SJCRH30 (cell line): ENCODE measurements at regions not wholly inside any gene's neighbourhood (a gene's known extent, or its start where the extent isn't known, plus 50 kb on each side); places are given as distances from the start of the nearest gene placed in this dataset.
"Not testable (repeated sequence)": the region's sequence is repeated elsewhere in the genome, so short reads cannot be mapped to it uniquely, and the experiment has no call there.

ENCODE experiments used
- DNase-seq, 2 experiments: peaks; one replicate each; pipeline ENCODE4 v3.0.0-alpha.2; 2015 to 2020
- H3K27ac ChIP-seq: fragments of 250-450 bp; sonication (Bioruptor Pico); 2 replicates; pipeline ENCODE4 v1.5.1; 2020; ENCODE audit warnings: mild to moderate bottlenecking, moderate library complexity
- H3K27me3 ChIP-seq: fragments of 250-450 bp; sonication (Bioruptor Pico); 2 replicates; pipeline ENCODE4 v1.5.1; 2020; ENCODE audit warnings: mild to moderate bottlenecking, moderate library complexity
- H3K36me3 ChIP-seq: fragments of 250-450 bp; sonication (Bioruptor Pico); 2 replicates; pipeline ENCODE4 v1.5.1; 2020; ENCODE audit warnings: mild to moderate bottlenecking, moderate library complexity
- H3K4me1 ChIP-seq: fragments of 250-450 bp; sonication (Bioruptor Pico); 2 replicates; pipeline ENCODE4 v1.5.1; 2020; ENCODE audit warnings: mild to moderate bottlenecking, moderate library complexity
- H3K4me3 ChIP-seq: fragments of 250-450 bp; sonication (Bioruptor Pico); 2 replicates; pipeline ENCODE4 v1.5.1; 2020; ENCODE audit warnings: mild to moderate bottlenecking, moderate library complexity
- H3K9me3 ChIP-seq: fragments of 250-450 bp; sonication (Bioruptor Pico); replicated peaks from 2 replicates; pipeline ENCODE4 v1.5.1; 2020; ENCODE audit warnings: mild to moderate bottlenecking, moderate library complexity

GRCh38 chr9:21607576-21607975, 125.5 kb upstream of the IFNE start:
- Histone ChIP-seq H3K27me3 (no peaks in the 10 kb centered on the region), H3K4me3 (no peak overlapping the region), H3K9me3 (no peaks in the 10 kb centered on the region), H3K4me1 (no peaks in the 10 kb centered on the region), H3K27ac (no peak overlapping the region), H3K36me3 (no peaks in the 10 kb centered on the region)
- DNase-seq, result no peak

GRCh38 chr9:21608200-21608599, 126.1 kb upstream of the IFNE start:
- H3K9me3 ChIP-seq, result no peaks in the 10 kb centered on the region
- no peaks in the 10 kb centered on the region for H3K27me3 ChIP-seq
- H3K36me3 ChIP-seq, result no peaks in the 10 kb centered on the region
- no peak for DNase-seq
- H3K4me3 ChIP-seq, result no peak overlapping the region
- H3K4me1 ChIP-seq, result no peaks in the 10 kb centered on the region
- H3K27ac ChIP-seq, result no peak overlapping the region

- DNase-seq, result no peak
- H3K27ac ChIP-seq, result no peak overlapping the region
- no peaks in the 10 kb centered on the region for H3K36me3 ChIP-seq
- H3K4me1 ChIP-seq, result no peaks in the 10 kb centered on the region
- H3K9me3 ChIP-seq, result no peaks in the 10 kb centered on the region
- H3K4me3 ChIP-seq, result no peak overlapping the region
- no peaks in the 10 kb centered on the region for H3K27me3 ChIP-seq
These were observed 127.4 kb upstream of the IFNE start for GRCh38 chr9:21609506-21609905.

- Histone ChIP-seq H3K27me3 (no peaks in the 10 kb centered on the region), H3K4me1 (no peaks in the 10 kb centered on the region), H3K27ac (no peak overlapping the region), H3K9me3 (no peaks in the 10 kb centered on the region), H3K36me3 (no peaks in the 10 kb centered on the region), H3K4me3 (no peak overlapping the region)
- DNase-seq, result no peak
These were observed 129.8 kb upstream of the IFNE start for GRCh38 chr9:21611891-21612290.

- H3K36me3 ChIP-seq, result no peaks in the 10 kb centered on the region
- no peaks in the 10 kb centered on the region for H3K4me1 ChIP-seq
- H3K9me3 ChIP-seq, result no peaks in the 10 kb centered on the region
- no peak overlapping the region for H3K27ac ChIP-seq
- H3K4me3 ChIP-seq, result no peak overlapping the region
- no peaks in the 10 kb centered on the region for H3K27me3 ChIP-seq
- DNase-seq, result no peak
These were observed 132.9 kb upstream of the IFNE start for GRCh38 chr9:21615018-21615417.

- no peaks in the 10 kb centered on the region for H3K36me3 ChIP-seq
- DNase-seq, result no peak
- H3K27me3 ChIP-seq, result no peaks in the 10 kb centered on the region
- H3K27ac ChIP-seq, result no peak overlapping the region
- no peak overlapping the region for H3K4me3 ChIP-seq
- H3K9me3 ChIP-seq, result no peaks in the 10 kb centered on the region
- H3K4me1 ChIP-seq, result no peaks in the 10 kb centered on the region
These were observed 133.3 kb upstream of the IFNE start for GRCh38 chr9:21615446-21615845.

GRCh38 chr9:21616082-21616778, 134.1 kb upstream of the IFNE start:
- Histone ChIP-seq H3K9me3 (no peaks in the 10 kb centered on the region), H3K36me3 (no peaks in the 10 kb centered on the region), H3K4me3 (no peak overlapping the region), H3K27me3 (no peaks in the 10 kb centered on the region), H3K4me1 (no peaks in the 10 kb centered on the region), H3K27ac (no peak overlapping the region)
- no peak for DNase-seq

GRCh38 chr9:21624675-21625644, 142.8 kb upstream of the IFNE start:
- Histone ChIP-seq H3K4me1 (no peaks in the 10 kb centered on the region), H3K4me3 (no peak overlapping the region), H3K27me3 (no peaks in the 10 kb centered on the region), H3K9me3 (no peaks in the 10 kb centered on the region), H3K36me3 (no peaks in the 10 kb centered on the region), H3K27ac (no peak overlapping the region)
- no peak for DNase-seq

- no peaks in the 10 kb centered on the region for H3K27me3 ChIP-seq
These were observed 144.4 kb upstream of the IFNE start for GRCh38 chr9:21626493-21626892.

GRCh38 chr9:21628954-21629353, 146.8 kb upstream of the IFNE start:
- not testable (repeated sequence) for H3K4me3 ChIP-seq, DNase-seq, H3K36me3 ChIP-seq, H3K9me3 ChIP-seq, H3K27ac ChIP-seq, H3K27me3 ChIP-seq, H3K4me1 ChIP-seq

More at GRCh38 chr9:21626493-21626892, 144.4 kb upstream of the IFNE start:
- no peak overlapping the region for H3K27ac ChIP-seq
- H3K4me3 ChIP-seq, result no peak overlapping the region
- no peak for DNase-seq
- H3K36me3 ChIP-seq, result no peaks in the 10 kb centered on the region
- H3K4me1 ChIP-seq, result no peaks in the 10 kb centered on the region
- no peaks in the 10 kb centered on the region for H3K9me3 ChIP-seq

GRCh38 chr9:21634951-21635350, 152.8 kb upstream of the IFNE start:
- no peak overlapping the region for H3K27ac ChIP-seq
- H3K27me3 ChIP-seq, result no peaks in the 10 kb centered on the region

GRCh38 chr9:21638104-21638503, 156.0 kb upstream of the IFNE start:
- no peak for DNase-seq
- H3K36me3 ChIP-seq, result no peaks in the 10 kb centered on the region
- H3K27me3 ChIP-seq, result no peaks in the 10 kb centered on the region
- H3K9me3 ChIP-seq, result no peaks in the 10 kb centered on the region
- no peak overlapping the region for H3K27ac ChIP-seq
- H3K4me3 ChIP-seq, result no peak overlapping the region
- H3K4me1 ChIP-seq, result no peaks in the 10 kb centered on the region

More at GRCh38 chr9:21634951-21635350, 152.8 kb upstream of the IFNE start:
- Histone ChIP-seq H3K9me3 (no peaks in the 10 kb centered on the region), H3K4me3 (no peak overlapping the region), H3K4me1 (no peaks in the 10 kb centered on the region), H3K36me3 (no peaks in the 10 kb centered on the region)
- no peak for DNase-seq

- H3K9me3 ChIP-seq, result no peaks in the 10 kb centered on the region
- no peaks in the 10 kb centered on the region for H3K36me3 ChIP-seq
- H3K4me3 ChIP-seq, result no peak overlapping the region
- no peak for DNase-seq
- no peaks in the 10 kb centered on the region for H3K27me3 ChIP-seq
- no peak overlapping the region for H3K27ac ChIP-seq
- no peaks in the 10 kb centered on the region for H3K4me1 ChIP-seq
These were observed 149.3 kb upstream of the MTAP start for GRCh38 chr9:21653091-21653490.

GRCh38 chr9:21653589-21653988, 148.8 kb upstream of the MTAP start:
- Histone ChIP-seq H3K4me3 (no peak overlapping the region), H3K27me3 (no peaks in the 10 kb centered on the region), H3K4me1 (no peaks in the 10 kb centered on the region), H3K9me3 (no peaks in the 10 kb centered on the region), H3K36me3 (no peaks in the 10 kb centered on the region), H3K27ac (no peak overlapping the region)
- DNase-seq, result no peak
